T-helper 1 cell (primary cell): ENCODE measurements at regions not wholly inside any gene's neighbourhood (a gene's known extent, or its start where the extent isn't known, plus 50 kb on each side); places are given as distances from the start of the nearest gene placed in this dataset.

ENCODE experiments used
- DNase-seq, 5 donors: peaks; one replicate each; pipeline ENCODE4 v3.0.0-alpha.2; 2012 to 2020

DNA sequence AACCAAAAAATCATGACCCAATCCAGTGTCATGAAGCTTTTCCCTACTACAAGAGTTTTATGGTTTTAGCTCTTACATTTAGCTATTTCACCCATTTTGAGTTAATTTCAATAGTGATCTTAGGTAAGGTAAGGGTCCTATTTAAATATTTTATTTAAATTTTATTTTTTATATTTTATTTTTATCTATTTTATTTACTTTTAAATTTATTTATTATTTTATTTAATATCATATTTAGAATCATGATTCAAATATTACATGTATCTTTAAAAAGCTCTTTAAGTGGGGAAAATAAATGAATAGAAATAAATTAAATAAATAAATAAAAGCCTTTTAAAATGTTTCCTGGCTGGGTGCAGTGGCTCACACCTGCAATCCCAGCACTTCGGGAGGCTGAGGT, 276.0 kb downstream of the SKIDA1 start:
- no peak for DNase-seq

DNA sequence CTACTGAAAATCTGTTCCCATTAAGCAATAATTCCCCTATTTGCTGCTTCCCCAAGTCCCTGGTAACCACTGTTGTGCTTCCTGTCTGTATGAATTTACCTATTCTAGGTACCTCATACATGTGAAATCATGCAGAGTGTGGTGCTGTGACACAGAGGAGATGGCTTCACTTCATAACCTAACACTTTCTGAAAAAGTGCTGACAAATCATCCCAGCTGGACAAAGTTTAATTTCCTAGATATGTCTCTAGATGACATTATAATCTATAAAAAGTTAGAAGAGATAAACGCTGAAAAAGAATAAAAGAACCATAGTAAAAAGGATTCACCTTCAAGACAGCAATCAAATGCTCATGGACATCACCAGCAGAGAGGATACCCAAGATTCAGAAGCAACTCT, 277.9 kb downstream of the SKIDA1 start:
- DNase-seq, result no peak

DNA sequence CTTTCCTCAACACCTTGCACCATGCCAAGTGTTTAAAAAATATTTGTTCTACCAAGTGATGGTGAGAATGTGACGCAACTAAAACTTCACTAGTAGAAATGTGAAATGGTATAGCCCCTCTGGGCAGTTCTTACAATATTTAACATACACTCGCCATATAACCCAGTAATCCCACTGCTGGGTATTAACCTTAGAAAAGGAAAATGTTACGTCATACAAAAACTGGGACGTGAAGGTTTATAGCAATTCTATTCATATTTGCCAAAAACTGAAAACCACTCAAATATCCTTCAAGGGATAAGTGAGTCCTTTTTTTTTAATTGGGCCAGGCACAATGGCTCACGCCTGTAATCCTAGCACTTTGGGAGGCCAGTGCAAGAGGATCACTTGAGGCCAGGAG, 279.3 kb downstream of the SKIDA1 start:
- no peak for DNase-seq

DNA sequence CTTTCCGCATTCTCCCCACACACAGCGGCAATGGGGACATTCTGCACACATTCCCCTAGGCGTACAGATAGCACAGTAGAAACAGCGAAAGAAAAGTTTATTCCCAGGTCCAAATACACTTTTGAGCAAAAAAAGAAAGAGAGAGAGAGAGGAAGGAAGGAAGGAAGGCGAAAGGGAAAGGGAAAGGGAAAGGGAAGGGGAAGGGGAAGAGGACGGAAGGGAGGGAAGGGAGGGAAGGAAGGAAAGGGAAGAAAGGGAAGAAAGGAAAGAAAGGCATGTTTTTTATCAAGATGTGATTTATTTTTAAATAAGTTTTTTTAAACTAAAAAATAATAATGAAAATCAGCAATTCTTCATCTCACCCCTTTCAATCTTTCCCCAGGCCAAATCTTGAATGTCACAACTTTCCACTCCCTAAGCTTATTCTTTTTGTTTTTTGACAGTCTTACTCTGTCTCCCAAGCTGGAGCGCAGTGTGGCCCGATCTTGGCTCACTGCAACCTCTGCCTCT, 281.7 kb downstream of the SKIDA1 start:
- no peak for DNase-seq

DNA sequence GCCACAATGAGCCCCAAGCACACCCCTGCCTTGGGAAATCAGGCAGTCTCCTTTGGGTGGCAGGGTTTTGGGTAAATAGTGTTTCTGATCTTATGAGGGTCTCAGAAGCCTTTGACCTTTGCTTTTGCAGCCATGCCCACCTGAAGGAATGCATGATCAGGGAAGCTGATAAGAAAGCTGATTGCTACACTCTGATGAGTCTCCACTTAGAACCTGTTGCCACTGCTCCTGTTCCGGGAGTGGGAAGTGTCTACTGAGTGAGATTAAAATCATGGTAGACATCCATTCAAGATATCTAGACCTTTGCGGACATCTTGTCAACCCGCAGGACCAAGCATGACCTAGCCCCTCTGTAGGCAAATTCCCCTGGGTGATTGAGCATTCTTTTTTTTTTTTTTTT, 282.6 kb downstream of the SKIDA1 start:
- DNase-seq, result no peak

DNA sequence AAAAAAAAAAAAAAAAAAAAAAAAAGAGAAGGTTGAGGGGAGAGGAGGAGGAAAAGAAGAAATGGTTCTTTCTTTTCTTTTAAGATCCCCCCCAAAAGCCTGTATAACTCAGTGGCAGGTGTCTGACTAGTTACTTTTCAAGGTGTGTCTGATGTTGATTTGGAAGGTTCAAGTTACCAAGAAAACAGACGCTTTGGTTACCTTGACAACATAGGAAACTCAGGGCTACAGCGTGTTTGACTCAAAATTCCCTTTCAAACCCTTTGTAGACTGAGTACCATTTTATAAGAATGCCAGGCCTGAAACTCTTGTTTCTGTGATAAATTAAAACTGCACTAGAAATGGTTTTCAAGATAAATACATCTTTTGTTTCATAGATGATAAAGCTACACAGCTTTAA, 286.8 kb downstream of the SKIDA1 start:
- DNase-seq, result no peak

DNA sequence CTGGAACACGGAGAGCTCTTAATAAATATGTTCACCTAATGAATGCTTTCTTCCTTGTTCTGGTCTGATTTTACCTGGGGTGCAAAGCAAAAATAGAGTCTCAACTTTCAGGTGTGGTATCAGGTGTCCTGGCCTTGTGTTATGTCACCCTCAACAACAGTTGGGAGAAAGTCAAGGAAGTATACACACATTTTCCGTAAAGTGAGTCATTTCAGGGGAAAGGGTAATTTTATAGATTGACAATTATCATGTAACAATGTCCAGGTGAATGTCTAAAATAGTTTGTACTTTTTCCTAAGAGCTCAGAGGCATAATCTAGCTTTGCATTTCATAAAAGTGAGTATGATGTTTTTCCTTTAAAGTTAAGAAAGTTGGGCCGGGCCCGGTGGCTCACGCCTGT, 287.4 kb downstream of the SKIDA1 start:
- DNase-seq, result no peak

DNA sequence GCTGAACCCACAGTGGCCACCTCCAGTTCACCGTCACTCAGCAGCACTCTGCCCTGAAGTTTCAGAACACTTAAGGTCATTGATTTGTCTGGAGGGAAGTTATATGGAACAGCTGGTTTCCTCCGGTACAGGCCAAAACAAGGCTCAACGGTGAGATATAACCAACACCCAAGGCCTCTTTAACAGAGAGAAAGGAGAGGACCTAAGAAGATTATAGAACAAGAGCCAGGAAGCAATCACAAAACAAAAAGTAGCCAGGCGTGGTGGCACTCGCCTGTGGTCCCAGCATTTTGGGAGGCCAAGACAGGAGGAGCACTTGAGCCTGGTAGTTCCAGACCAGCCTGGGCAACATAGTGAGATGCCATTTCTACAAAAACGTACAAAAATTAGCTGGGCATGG, 290.7 kb downstream of the SKIDA1 start:
- no peak for DNase-seq

DNA sequence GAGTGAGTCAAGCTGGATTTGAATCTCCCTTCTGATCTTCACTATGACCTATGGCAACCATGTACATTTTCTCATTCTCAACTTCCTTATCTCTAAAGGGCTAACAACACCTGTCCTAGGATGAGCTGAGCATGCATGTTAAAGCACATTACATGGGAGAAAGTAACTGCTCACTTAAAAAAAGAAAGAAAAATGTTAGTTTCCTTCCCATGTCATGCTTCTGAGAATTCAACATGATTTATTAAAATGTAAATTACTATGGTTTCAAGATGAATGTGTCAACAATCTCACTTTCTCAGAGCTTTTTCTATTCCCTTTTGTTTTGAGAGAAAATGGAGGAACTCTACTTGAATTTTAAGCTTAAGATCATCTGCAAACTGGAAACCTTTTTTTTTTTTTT, 295.3 kb downstream of the SKIDA1 start:
- DNase-seq, result no peak

DNA sequence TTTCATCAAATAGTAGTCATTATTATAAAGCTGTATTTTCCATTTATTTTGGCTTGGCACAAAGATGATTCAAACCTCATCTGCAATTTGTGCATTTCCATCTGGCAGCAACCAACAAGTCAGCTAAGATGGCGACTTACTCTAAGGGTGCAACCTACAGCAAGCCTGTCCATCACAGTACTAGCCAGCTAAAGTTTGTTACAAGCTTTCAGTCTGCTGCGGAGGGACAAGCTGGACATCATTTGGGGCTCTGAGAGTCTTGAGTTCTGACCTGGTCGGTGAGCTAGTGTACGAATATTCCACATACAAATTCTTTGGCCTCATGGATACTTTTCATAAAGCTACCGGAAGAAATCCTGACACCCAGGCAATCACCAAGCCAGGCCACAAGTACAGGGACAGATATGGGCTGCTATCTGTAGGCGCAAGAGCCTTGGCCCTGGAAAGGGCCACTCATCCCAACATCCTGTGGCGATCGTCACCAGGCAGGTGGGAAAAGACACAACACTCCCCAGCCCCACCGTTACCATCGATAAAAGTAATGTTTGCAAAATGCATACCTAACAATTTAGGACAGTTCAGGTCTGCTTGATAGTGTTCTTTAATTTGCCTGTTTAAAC, 307.6 kb downstream of the SKIDA1 start:
- no peak for DNase-seq

DNA sequence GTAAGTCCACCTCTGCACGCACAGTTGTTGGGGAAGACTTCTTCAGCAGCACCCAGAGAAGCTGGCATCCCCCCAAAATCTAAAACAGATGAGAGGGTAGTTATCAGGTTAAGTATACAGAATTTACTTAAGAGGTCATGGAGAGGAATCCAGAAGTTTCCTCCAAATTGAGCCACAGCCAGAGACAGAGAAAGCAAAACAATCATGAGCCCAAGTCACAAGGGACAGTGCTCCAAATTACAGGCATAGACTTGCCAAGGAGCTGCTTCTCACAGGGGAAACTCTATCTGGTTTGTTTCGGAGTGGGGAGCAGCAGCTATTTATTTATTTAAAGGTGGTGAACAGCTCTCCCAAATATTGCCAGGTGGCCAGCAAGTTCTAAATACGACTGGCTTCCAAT, 308.4 kb downstream of the SKIDA1 start:
- DNase-seq, result no peak

DNA sequence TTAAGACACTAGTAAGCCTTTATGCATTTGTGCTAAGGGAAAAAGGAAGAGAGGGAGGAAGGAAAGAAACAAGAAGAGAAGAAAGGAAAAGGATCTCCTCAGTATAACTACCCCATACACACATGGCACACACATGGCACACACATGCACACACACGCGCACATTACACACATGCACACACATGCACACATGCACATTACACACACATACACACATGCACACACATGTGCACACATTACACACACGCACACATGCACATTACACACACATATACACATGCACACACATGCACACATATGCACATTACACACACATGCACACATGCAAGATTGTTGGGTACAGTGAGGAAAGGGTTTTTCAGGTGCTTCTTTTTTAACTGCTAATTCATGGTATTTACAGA, 311.2 kb downstream of the SKIDA1 start:
- no peak for DNase-seq

DNA sequence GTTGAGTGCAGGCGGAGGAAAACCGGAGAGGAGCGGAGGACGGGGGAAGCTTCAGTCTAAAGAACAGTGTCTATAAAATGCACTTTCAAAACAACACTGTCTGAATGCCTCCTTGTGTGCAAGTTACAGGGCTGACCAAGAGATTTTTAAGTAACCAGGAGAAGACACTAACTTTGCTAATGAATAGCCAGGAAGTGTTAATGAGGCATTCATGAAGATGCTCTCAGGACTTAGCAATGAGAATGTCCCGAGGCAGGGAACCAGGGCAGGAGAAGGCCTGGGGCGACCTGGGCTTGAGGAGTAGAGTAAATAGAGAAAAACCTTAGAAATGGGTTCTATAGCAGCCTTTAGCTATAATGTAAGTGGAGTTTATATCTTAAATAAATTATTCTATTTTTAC, 312.1 kb downstream of the SKIDA1 start:
- DNase-seq, result no peak

DNA sequence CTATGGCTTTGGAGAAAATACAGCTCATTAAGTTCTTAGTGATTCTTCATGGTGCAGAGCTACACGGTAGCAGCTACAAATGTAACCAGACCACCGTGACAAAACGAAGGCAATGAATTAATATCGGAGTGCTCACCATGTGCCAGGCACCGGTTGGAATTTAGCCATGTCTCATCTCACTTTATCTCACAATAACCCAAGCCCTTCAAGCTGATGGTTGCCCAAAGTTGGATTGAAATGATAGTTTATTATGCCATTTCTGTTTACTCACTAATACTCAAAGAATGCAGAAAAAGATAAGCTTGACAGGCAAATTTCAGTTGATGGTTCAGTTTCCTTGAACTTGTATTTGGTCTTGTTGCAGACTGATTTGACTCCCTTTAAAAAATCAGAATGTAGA, 312.6 kb downstream of the SKIDA1 start:
- DNase-seq, result no peak

DNA sequence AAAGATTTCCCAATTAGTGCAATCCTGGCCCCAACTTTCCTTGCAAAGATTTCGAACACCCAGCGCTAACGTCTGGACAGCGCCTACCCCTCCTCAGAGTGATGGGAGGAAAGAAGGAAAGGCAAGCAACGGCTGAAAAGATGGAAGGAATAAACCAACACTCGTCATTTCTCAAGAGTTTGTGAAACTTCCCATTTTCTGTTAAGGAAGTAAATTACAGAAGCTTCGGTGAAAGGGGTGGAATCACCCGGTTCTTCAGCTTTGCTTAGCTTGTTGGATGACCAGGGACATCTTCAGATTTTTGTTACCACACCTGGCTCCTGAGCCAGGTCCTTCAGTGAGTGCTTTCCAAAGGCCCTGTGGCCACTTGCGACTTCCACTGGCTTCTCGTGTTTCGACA, 313.1 kb downstream of the SKIDA1 start:
- no peak for DNase-seq

DNA sequence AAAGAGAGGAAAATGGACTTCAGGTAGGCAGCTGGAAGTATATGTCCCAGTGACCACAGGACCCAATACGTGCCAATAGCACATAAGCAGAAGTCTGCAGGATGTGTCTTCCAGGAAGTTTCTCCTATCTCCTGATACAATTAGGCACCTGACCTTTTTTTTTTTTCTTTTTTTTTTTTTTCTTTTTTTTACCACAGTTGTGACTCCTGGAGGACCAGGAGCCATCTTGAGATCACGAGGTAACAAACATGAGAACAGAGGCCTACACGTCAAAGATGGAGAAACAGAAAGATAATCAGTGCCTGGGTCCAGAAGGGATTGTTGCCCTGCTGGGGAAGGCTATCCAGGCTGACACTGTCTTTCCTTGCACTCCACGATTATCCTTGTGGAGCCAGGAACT, 312.4 kb upstream of the NEBL start:
- no peak for DNase-seq

DNA sequence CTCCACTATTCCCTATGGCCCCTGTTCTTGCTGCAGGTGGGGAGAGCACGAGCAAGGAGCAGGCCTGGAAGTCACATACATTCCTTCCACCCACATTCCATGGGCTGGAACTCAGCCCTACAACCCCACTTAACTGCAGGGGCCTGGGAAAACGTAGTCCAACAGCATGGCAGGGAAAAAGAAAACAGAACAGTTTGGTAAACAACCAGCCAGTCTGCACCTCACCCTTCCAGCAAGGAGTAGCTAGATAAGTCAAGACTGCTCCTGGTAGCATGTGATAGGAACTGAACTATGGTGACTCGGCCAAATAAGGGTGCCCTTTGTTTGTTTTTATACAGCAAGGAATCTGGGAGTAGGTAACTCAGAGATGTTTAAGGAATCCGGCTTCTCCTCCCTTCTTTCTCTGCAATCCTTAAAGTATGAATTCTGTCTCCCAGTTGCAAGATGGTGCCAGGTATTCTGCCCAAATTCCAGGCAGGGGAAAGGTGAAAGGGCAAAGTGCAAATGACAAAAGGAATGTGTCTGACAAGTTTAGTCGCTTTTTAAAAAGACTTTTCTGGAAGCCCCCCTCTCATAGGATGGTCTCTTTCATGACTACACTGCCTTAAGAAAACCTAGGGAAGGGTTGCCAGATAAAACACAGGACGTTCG, 311.7 kb upstream of the NEBL start:
- DNase-seq, result no peak

DNA sequence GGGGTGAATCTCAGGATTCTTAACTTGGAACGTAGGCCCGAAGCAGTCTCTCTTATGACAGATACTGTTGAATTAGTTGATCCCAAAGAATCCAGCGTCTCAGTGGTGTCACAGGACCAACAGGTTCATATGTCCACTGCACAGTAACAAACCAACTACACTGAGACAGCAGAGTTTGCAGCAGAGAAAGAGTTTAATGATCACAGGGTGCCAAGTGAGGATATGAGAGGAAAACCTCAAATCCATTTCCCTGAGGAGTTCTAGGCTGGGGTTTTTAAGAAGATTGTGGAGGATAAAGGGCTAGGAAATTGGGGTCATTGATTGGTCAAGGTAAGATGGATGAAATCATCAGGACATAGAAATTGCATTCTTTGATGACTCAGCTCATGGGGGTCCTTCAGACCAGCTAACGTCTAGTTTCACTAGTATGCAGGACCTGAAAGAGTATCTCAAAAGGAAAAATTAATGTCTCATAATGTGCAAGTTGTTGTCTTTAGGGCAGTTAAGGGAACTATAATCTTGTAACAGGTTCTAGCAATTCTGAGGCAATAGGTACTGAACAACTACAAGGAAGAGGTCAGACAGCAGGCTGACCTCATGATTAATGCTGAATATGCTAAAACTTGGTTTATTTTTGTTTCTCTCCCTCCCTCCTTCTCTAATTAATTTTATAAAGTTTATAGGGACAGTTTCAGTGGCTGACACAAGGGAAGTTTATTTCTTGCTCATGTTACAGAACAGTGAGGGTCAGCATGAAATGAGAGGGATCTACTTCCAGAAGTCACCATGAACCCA, 310.9 kb upstream of the NEBL start:
- no peak for DNase-seq

DNA sequence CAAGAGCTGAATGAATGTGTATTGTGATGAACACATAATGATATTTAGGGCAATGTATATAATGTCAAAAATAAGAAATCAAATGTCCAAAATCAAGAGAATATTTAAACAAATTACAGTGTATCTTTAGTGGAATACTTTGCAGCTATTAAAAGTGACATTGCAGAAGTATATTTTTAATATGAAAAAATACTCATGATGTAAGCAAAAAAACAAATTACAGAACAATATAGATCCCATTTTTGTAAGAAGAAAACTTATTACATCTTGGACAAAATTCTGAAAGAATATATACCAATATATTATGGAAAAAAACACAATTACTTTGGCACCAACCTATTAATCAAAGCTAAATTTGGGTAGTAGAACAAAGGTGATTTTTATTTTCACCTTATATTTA, 308.2 kb upstream of the NEBL start:
- DNase-seq, result no peak

DNA sequence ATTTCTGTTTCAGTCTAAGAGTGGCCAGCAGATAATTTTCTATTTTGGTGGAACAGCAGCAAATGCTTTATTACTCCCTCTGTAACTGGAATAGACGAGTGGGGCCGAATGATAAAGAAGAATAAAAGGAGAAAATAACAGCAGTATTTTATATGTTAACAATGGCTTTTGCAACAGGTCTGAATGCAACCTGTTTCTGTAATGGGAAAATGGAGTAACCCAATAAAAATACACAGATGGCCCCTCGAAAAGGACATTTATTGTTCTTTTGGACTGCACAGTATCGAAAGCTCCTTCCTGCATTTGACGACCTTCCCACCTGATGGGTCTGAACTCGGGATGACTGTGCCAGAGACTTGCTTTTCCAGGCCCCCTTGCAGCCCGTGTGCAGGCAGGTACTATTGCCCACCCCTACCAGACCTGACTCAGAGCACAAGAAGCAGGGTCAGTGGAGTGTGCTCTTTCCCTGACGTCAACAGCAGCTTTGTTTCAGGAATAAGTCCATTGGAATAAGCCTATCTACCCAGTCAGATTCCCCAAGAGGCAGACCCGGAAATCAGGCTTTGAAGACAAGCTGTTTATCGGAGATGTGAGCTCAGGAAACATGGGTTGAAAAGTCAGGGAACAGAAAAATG, 306.5 kb upstream of the NEBL start:
- DNase-seq, result no peak

DNA sequence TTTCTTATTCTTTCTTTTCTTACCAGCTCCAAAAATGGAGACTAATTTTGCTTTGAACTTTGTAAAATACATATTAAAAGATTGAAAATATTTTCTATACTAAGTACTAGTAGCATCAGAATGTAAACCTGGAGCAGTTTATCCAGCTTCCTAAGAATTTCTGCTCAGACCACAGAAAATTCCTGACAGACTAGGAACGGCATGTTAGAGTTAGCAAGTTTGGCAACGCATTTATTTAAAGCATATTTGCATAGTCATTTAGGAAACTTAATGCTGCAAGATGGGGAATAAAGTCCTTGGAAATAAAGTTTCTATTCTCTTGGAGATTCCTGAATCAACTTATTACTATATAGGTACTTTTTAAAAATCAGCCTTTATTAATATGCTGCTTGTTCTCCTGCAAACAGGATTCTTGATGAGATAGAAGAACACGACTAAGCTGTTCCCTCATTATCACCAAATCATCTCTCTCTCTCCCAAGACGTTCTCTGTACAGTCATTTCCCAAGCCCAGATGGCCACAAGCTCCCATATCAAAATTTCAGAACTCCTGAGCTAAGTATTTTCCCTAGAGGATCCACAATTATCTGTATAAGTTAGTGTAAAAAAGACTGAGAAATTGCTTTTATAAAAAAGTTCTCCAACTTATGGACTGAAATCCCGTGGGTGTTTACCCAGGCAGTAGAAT, 305.8 kb upstream of the NEBL start:
- no peak for DNase-seq

DNA sequence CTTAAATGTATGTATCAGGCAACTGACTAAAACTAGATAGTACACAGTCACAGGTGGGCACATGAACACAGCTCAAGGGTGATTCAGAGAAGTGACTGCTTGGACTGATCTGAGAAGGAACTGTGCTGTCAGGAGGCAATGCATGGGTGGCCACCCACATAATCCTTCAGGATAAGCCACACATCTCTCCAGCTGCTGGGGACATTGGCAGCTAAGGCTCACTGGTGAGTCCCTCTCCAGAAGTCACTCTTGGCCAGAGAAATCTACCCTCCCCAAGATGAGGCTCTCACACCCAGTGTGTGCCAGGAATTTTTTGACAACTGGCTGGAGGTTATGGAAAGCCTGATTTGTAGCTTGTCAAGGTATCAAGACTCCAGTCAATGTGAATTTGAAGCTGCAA, 302.4 kb upstream of the NEBL start:
- no peak for DNase-seq

DNA sequence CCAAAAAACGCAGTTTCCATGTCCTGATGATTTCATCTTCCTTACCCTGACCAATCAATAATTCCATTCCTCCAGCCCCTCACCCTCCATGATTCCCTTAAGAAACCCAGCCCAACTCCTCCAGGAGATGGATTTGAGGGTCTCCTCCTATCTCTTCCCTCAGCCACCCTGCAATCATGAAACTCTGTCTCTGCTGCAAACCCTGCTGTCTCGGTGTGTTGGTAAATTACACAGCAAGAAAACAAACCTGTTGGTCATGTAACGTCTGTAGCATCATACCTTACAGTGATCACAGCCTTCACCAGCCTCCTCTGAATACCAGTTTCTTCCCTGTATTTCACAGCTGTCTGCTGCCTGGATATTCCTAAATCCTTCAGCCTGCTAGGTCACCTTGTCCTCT, 300.7 kb upstream of the NEBL start:
- DNase-seq, result no peak
